HG02798 (cell line): ENCODE measurements at regions not wholly inside any gene's neighbourhood (a gene's known extent, or its start where the extent isn't known, plus 50 kb on each side); places are given as distances from the start of the nearest gene placed in this dataset.

ENCODE experiments used
- ATAC-seq: cut with Tn5 transposase; IDR thresholded peaks from one replicate; pipeline ENCODE4 v1.9.1; 2021; ENCODE audit warnings: mild to moderate bottlenecking; ENCODE audit not compliant: unreplicated experiment, poor library complexity

GRCh38 chr10:117942226-117942625 lies 104.5 kb downstream of the RAB11FIP2 start:
- ATAC-seq: no peak

GRCh38 chr10:117944676-117945447 lies 101.9 kb downstream of the RAB11FIP2 start:
- no peak for ATAC-seq

- ATAC-seq: no peak
Measured at GRCh38 chr10:117945651-117946050, 101.1 kb downstream of the RAB11FIP2 start.

- no peak for ATAC-seq
Measured at GRCh38 chr10:117946525-117947070, 100.1 kb downstream of the RAB11FIP2 start.

- ATAC-seq: no peak
Measured at GRCh38 chr10:117948493-117948892, 98.2 kb downstream of the RAB11FIP2 start.

GRCh38 chr10:117950408-117950807 lies 96.3 kb downstream of the RAB11FIP2 start:
- ATAC-seq: no peak
